H1 (cell line): ENCODE measurements at regions not wholly inside any gene's neighbourhood (a gene's known extent, or its start where the extent isn't known, plus 50 kb on each side); places are given as distances from the start of the nearest gene placed in this dataset.

ENCODE experiments used
- BCL11A ChIP-seq, 2 experiments: IDR thresholded peaks; one replicate each; pipeline ENCODE4 v1.6.1; 2011; ENCODE audit warnings: low read depth in 2 of 2, low read length in 2 of 2, mild to moderate bottlenecking in 2 of 2
- TF ChIP-seq, protein P1 (sequence below): IDR thresholded peaks from 2 replicates; pipeline ENCODE4 v1.6.1; 2011; ENCODE audit warnings: low read length, improper control_type of control experiment

DNA sequence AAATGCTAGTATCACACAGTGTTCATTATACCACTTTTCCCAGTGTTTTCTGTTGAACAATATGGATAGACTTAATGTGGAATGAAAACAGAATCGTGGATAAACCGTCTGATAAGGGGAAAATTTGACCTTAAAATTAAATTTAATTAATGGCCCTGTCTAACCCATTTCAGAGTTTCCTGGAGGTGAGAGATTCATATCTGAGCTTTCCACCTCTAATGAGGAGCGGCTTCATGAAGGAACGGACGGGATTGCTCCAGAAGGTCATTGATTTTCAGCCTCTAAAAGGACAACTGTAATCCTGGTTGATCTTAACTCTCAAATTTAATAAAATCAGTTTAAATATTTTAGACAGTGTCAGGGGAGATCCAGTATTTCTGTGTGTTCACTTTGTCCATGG is 874.9 kb downstream of the GRID1 start (continued):
- TF ChIP-seq, protein P1, sequence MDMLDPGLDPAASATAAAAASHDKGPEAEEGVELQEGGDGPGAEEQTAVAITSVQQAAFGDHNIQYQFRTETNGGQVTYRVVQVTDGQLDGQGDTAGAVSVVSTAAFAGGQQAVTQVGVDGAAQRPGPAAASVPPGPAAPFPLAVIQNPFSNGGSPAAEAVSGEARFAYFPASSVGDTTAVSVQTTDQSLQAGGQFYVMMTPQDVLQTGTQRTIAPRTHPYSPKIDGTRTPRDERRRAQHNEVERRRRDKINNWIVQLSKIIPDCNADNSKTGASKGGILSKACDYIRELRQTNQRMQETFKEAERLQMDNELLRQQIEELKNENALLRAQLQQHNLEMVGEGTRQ = no peak
- no peak for TF ChIP-seq BCL11A (IDR thresholded peaks at IDR 0.05; ENCODE audit: low read depth in 2 of 2, low read length in 2 of 2)
